Hindlimb muscle (tissue), 1 donor: ENCODE measurements at regions not wholly inside any gene's neighbourhood (a gene's known extent, or its start where the extent isn't known, plus 50 kb on each side); places are given as distances from the start of the nearest gene placed in this dataset.
"Not testable (repeated sequence)": the region's sequence is repeated elsewhere in the genome, so short reads cannot be mapped to it uniquely, and the experiment has no call there.

ENCODE experiments used
- DNase-seq: peaks from one replicate; pipeline ENCODE4 v3.0.0-alpha.2; 2013

- not testable (repeated sequence) for DNase-seq
Observed at GRCh38 chr5:100379254-100379858, 155.8 kb upstream of the FAM174A start.

GRCh38 chr5:100364757-100365478 lies 170.3 kb upstream of the FAM174A start:
- not testable (repeated sequence) for DNase-seq

GRCh38 chr5:100364343-100364742 lies 170.8 kb upstream of the FAM174A start:
- DNase-seq, result not testable (repeated sequence)

- DNase-seq, result not testable (repeated sequence)
Observed at GRCh38 chr5:100359998-100360397, 175.2 kb upstream of the FAM174A start.

- not testable (repeated sequence) for DNase-seq
Observed at GRCh38 chr5:100346269-100346668, 188.9 kb upstream of the FAM174A start.

GRCh38 chr5:100341485-100341884 lies 193.7 kb upstream of the FAM174A start:
- DNase-seq, result not testable (repeated sequence)

- DNase-seq, result no peak
Observed at GRCh38 chr5:100322483-100322882, 212.7 kb upstream of the FAM174A start.

GRCh38 chr5:100319885-100320284 lies 215.3 kb upstream of the FAM174A start:
- no peak for DNase-seq

- no peak for DNase-seq
Observed at GRCh38 chr5:100313657-100314056, 221.5 kb upstream of the FAM174A start.

GRCh38 chr5:100311806-100312205 lies 223.4 kb upstream of the FAM174A start:
- peak; percentile 4 for DNase-seq

GRCh38 chr5:100306000-100306399 lies 229.2 kb upstream of the FAM174A start:
- no peak for DNase-seq

- DNase-seq, result peak; percentile 12
Observed at GRCh38 chr5:100303216-100303615, 232.0 kb upstream of the FAM174A start.

- DNase-seq, result no peak
Observed at GRCh38 chr5:100299261-100299660, 235.9 kb upstream of the FAM174A start.

GRCh38 chr5:100276071-100276470 lies 259.1 kb upstream of the FAM174A start:
- DNase-seq, result no peak

- no peak for DNase-seq
Observed at GRCh38 chr5:100275631-100276030, 259.5 kb upstream of the FAM174A start.

- DNase-seq, result no peak
Observed at GRCh38 chr5:100273846-100274580, 261.2 kb upstream of the FAM174A start.

GRCh38 chr5:100270023-100270771 lies 265.0 kb upstream of the FAM174A start:
- peak; percentile 7 for DNase-seq

GRCh38 chr5:100260968-100261367 lies 274.2 kb upstream of the FAM174A start:
- DNase-seq, result no peak

- no peak for DNase-seq
Observed at GRCh38 chr5:100252944-100253343, 282.2 kb upstream of the FAM174A start.

- no peak for DNase-seq
Observed at GRCh38 chr5:100252037-100252436, 283.1 kb upstream of the FAM174A start.

- DNase-seq, result no peak
Observed at GRCh38 chr5:100249884-100250269, 285.3 kb upstream of the FAM174A start.

- DNase-seq, result no peak
Observed at GRCh38 chr5:100249211-100249883, 285.8 kb upstream of the FAM174A start.
